Activated CD8-positive, alpha-beta T cell treated with anti-CD3 and anti-CD28 coated beads for 36 hours (primary cell): ENCODE measurements at regions not wholly inside any gene's neighbourhood (a gene's known extent, or its start where the extent isn't known, plus 50 kb on each side); places are given as distances from the start of the nearest gene placed in this dataset.
A peak's percentile ranks its signal among the peaks of the same experiment; 100 is the strongest.

Experiments used
- ATAC-seq: fragments of 200-7000 bp; cut with Tn5 transposase; one replicate; pipeline ENCODE4 v1.10.0; 2021; ENCODE audit warnings: mild to moderate bottlenecking, moderate library complexity
- CTCF ChIA-PET: fragments of 350-600 bp; sonication (Branson Sonifier 250); formaldehyde crosslinking; loops from one replicate; lab custom pipeline; 2021; ENCODE audit warnings: antibody characterized with exemption; lab: Charles Lee
- POLR2A ChIA-PET: fragments of 350-600 bp; sonication (Branson Sonifier 250); formaldehyde crosslinking; loops from one replicate; lab custom pipeline; 2021; ENCODE audit warnings: antibody characterized with exemption; lab: Charles Lee
- DNase-seq: peaks from one replicate; pipeline ENCODE4 v3.0.0-alpha.2; 2020
- H3K27ac Mint-ChIP-seq: one replicate; pipeline ENCODE4 v1.8.0; 2021; ENCODE audit warnings: mild to moderate bottlenecking, mixed read lengths
- H3K27me3 Mint-ChIP-seq: one replicate; pipeline ENCODE4 v1.8.0; 2021; ENCODE audit warnings: mixed read lengths
- H3K36me3 Mint-ChIP-seq: one replicate; pipeline ENCODE4 v1.8.0; 2021; ENCODE audit warnings: low read depth, mixed read lengths
- H3K4me1 Mint-ChIP-seq: one replicate; pipeline ENCODE4 v1.8.0; 2021; ENCODE audit warnings: low read depth, mixed read lengths
- H3K4me3 Mint-ChIP-seq: one replicate; pipeline ENCODE4 v1.8.0; 2021; ENCODE audit warnings: mild to moderate bottlenecking, moderate library complexity, mixed read lengths
- H3K9me3 Mint-ChIP-seq: one replicate; pipeline ENCODE4 v1.8.0; 2021; ENCODE audit warnings: mixed read lengths
- CTCF ChIP-seq: fragments of 200-600 bp; IDR thresholded peaks from one replicate; pipeline ENCODE4 v1.8.0; 2022; ENCODE audit warnings: antibody characterized with exemption, mild to moderate bottlenecking
- intact Hi-C: fragments of 100-400 bp; cut with micrococcal nuclease; formaldehyde crosslinking; loops from one replicate; pipeline ENCODE4 v1.10.0; 2022

GRCh38 chr16:26644912-26645543 lies 421.7 kb upstream of the C16orf82 start:
- H3K27ac Mint-ChIP-seq: peak overlapping the region; percentile 9
- ChIA-PET CTCF (interaction anchor here (0.6 to 1.8 kb wide), 29 partner anchors 8 to 937 kb away, joined by 3 to 12 read pairs (median 4); no protein-coding TSS in a partner anchor), POLR2A (interaction anchor here (0.9 kb wide), 1 partner anchor 12 kb away, joined by 3 read pairs; no protein-coding TSS in a partner anchor)
- TF ChIP-seq CTCF: no peak
- H3K27me3 Mint-ChIP-seq: peaks cover 6% of the 10 kb centered on the region
- ATAC-seq (peak; percentile 53), DNase-seq (peak; percentile 37)
- H3K36me3 Mint-ChIP-seq: no peaks in the 10 kb centered on the region
- H3K4me3 Mint-ChIP-seq: no peak overlapping the region
- peaks cover 19% of the 10 kb centered on the region for H3K4me1 Mint-ChIP-seq
- intact Hi-C loops: no loop called here
- H3K9me3 Mint-ChIP-seq: no peaks in the 10 kb centered on the region

DNA sequence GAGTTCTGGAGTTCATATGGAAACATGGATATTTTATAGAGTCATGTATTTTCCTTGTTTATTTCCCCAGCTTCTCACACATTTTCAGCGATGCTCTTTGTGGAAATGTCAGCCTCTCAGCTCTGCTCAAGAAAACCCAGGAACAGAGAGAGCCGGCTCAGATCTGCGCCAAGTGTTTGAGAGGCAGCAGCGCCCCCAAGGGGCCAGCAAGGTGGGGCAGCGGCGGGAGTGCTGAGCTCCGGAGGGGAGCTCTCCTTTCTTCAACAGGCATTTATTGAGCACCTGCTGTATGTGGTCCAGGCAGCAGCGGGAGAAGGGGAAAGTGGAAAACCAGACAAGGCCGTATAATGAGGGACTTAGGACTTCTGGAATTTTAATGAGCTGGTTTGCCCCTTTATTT lies 421.1 kb upstream of the C16orf82 start:
- ChIA-PET CTCF (interaction anchor here (0.6 to 1.8 kb wide), 34 partner anchors 9 to 938 kb away, joined by 3 to 12 read pairs (median 4); no protein-coding TSS in a partner anchor), POLR2A (interaction anchor here (0.9 kb wide), 1 partner anchor 12 kb away, joined by 3 read pairs; no protein-coding TSS in a partner anchor)
- Mint-ChIP-seq H3K27me3 (peaks cover 6% of the 10 kb centered on the region), H3K4me3 (no peak overlapping the region), H3K27ac (no peak overlapping the region), H3K9me3 (no peaks in the 10 kb centered on the region), H3K4me1 (peaks cover 19% of the 10 kb centered on the region), H3K36me3 (no peaks in the 10 kb centered on the region)
- ATAC-seq (peak; percentile 81), DNase-seq (peak; percentile 73)
- intact Hi-C loops: no loop called here
- peak; percentile 84 for TF ChIP-seq CTCF

- CTCF ChIA-PET: interaction anchor here (1.2 kb wide), 1 partner anchor 18 kb away, joined by 3 read pairs; no protein-coding TSS in a partner anchor
- intact Hi-C loops: no loop called here
- no peak for TF ChIP-seq CTCF
Observed at GRCh38 chr16:26647870-26648269, 418.9 kb upstream of the C16orf82 start.

GRCh38 chr16:26648851-26649250 lies 417.9 kb upstream of the C16orf82 start:
- intact Hi-C loops: no loop called here
- no peak overlapping the region for H3K4me3 Mint-ChIP-seq
- no peaks in the 10 kb centered on the region for H3K36me3 Mint-ChIP-seq
- no peaks in the 10 kb centered on the region for H3K9me3 Mint-ChIP-seq
- H3K27ac Mint-ChIP-seq: no peak overlapping the region
- ChIA-PET POLR2A (no interaction called here), CTCF (interaction anchor here (1.2 kb wide), 1 partner anchor 17 kb away, joined by 3 read pairs; no protein-coding TSS in a partner anchor)
- DNase-seq (no peak), ATAC-seq (no peak)
- no peak for TF ChIP-seq CTCF
- peaks cover 11% of the 10 kb centered on the region for H3K4me1 Mint-ChIP-seq
- peaks cover 6% of the 10 kb centered on the region for H3K27me3 Mint-ChIP-seq

More at GRCh38 chr16:26647870-26648269, 418.9 kb upstream of the C16orf82 start:
- H3K4me1 Mint-ChIP-seq: peaks cover 19% of the 10 kb centered on the region
- H3K9me3 Mint-ChIP-seq: no peaks in the 10 kb centered on the region
- no peaks in the 10 kb centered on the region for H3K36me3 Mint-ChIP-seq
- no peak overlapping the region for H3K4me3 Mint-ChIP-seq
- peaks cover 6% of the 10 kb centered on the region for H3K27me3 Mint-ChIP-seq
- H3K27ac Mint-ChIP-seq: no peak overlapping the region
- DNase-seq: no peak
- POLR2A ChIA-PET: no interaction called here
- ATAC-seq: no peak

DNA sequence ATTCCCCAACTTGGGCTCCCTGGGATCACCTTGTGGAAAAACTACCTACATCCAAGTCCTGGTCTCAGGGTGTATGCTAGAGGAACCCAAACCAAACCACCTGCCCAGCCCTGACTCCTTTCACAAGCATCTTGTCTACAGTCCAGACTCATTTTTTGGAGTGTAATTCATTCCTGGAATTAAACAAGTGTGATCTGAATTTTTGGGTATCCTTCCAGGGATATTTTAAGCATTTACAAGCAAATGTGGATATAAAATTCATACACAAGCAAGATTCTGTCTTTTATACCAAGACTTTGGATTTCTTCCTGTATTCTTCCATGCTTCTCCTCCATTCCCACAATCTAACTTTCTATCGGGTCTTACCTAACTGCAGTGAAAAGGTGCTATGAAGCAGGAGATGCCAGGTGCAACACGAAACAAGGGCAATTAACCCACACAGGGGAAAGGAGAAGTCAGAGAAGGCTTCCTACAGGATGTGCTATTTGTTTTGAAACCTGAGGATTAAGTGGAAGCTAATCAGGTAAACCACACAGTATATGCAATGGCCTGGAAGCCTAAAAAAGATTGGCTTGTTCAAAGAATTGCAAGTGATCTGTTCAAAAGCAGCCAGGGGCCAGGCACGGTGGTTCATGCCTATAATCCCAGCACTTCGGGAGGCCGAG lies 417.2 kb upstream of the C16orf82 start:
- Mint-ChIP-seq H3K4me3 (no peak overlapping the region), H3K27ac (no peak overlapping the region), H3K4me1 (peaks cover 9% of the 10 kb centered on the region), H3K27me3 (peaks cover 6% of the 10 kb centered on the region), H3K9me3 (no peaks in the 10 kb centered on the region), H3K36me3 (no peaks in the 10 kb centered on the region)
- intact Hi-C loops: no loop called here
- ATAC-seq (no peak), DNase-seq (no peak)
- no peak for TF ChIP-seq CTCF
- POLR2A ChIA-PET: no interaction called here
- CTCF ChIA-PET: no interaction called here
